Vagina (tissue), 2 donors: ENCODE measurements at regions not wholly inside any gene's neighbourhood (a gene's known extent, or its start where the extent isn't known, plus 50 kb on each side); places are given as distances from the start of the nearest gene placed in this dataset.

ENCODE experiments used
- POLR2A ChIP-seq, 2 donors: fragments of 450-650 bp; IDR thresholded peaks; one replicate each; pipeline ENCODE4 v1.6.1; 2017; ENCODE audit warnings: antibody characterized with exemption in 2 of 2, mild to moderate bottlenecking in 2 of 2, moderate library complexity in 2 of 2
- POLR2AphosphoS5 ChIP-seq, 2 donors: sonication (generic); formaldehyde crosslinking; IDR thresholded peaks; one replicate each; pipeline ENCODE4 v1.9.0; 2017; ENCODE audit warnings: antibody characterized with exemption in 2 of 2, mild to moderate bottlenecking in 2 of 2, low read depth in 1 of 2; ENCODE audit not compliant: insufficient read depth in 1 of 2
- TF ChIP-seq, protein P1 (sequence below), 3 experiments: fragments of 450-650 bp in 2 of 3; fragments of 200-600 bp in 1 of 3; sonication (generic) in 1 of 3; IDR thresholded peaks; one replicate each; pipeline ENCODE4 v1.5.1; 2017 to 2019; ENCODE audit warnings: antibody characterized with exemption in 3 of 3, mild to moderate bottlenecking in 2 of 3, moderate library complexity in 2 of 3

DNA sequence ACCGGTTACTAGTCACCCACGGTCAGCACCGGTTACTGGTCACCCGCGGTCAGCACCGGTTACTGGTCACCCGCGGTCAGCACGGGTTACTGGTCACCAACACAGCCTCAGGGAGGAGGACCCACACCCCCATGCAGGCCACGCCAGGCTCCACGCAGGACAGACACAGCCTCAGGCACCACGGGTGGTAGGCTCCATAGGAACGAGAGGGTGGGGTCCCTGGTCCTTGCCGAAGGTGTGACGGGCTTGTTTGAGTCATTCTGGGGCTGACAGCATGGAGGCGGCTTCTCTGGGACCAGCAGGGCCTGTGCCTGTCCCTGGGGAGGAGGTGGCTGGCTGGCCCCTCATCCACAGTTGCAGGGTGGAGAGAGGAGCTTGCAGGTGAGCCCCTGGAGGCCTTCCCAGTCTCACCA, 122.8 kb upstream of the SOX1 start:
- TF ChIP-seq POLR2A (IDR thresholded peaks at IDR 0.05) (no peak), POLR2AphosphoS5 (IDR thresholded peaks at IDR 0.05; ENCODE audit: insufficient read depth in 1 of 2, low read depth in 1 of 2) (no peak)
- TF ChIP-seq, protein P1, sequence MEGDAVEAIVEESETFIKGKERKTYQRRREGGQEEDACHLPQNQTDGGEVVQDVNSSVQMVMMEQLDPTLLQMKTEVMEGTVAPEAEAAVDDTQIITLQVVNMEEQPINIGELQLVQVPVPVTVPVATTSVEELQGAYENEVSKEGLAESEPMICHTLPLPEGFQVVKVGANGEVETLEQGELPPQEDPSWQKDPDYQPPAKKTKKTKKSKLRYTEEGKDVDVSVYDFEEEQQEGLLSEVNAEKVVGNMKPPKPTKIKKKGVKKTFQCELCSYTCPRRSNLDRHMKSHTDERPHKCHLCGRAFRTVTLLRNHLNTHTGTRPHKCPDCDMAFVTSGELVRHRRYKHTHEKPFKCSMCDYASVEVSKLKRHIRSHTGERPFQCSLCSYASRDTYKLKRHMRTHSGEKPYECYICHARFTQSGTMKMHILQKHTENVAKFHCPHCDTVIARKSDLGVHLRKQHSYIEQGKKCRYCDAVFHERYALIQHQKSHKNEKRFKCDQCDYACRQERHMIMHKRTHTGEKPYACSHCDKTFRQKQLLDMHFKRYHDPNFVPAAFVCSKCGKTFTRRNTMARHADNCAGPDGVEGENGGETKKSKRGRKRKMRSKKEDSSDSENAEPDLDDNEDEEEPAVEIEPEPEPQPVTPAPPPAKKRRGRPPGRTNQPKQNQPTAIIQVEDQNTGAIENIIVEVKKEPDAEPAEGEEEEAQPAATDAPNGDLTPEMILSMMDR (IDR thresholded peaks at IDR 0.05): no peak
